ENCODE measurements at regions not wholly inside any gene's neighbourhood (a gene's known extent, or its start where the extent isn't known, plus 50 kb on each side); places are given as distances from the start of the nearest gene placed in this dataset.

- TF ChIP-seq, protein P1, sequence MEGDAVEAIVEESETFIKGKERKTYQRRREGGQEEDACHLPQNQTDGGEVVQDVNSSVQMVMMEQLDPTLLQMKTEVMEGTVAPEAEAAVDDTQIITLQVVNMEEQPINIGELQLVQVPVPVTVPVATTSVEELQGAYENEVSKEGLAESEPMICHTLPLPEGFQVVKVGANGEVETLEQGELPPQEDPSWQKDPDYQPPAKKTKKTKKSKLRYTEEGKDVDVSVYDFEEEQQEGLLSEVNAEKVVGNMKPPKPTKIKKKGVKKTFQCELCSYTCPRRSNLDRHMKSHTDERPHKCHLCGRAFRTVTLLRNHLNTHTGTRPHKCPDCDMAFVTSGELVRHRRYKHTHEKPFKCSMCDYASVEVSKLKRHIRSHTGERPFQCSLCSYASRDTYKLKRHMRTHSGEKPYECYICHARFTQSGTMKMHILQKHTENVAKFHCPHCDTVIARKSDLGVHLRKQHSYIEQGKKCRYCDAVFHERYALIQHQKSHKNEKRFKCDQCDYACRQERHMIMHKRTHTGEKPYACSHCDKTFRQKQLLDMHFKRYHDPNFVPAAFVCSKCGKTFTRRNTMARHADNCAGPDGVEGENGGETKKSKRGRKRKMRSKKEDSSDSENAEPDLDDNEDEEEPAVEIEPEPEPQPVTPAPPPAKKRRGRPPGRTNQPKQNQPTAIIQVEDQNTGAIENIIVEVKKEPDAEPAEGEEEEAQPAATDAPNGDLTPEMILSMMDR (IDR thresholded peaks at IDR 0.05): no peak
- TF ChIP-seq POLR2A (IDR thresholded peaks at IDR 0.05) (no peak), EP300 (IDR thresholded peaks at IDR 0.05) (no peak)
Observed at GRCh38 chr2:16508490-16508851, 157.2 kb downstream of the CYRIA start.

Measured in gastroesophageal sphincter (tissue), 3 donors.